NT2/D1 (cell line): ENCODE measurements at regions not wholly inside any gene's neighbourhood (a gene's known extent, or its start where the extent isn't known, plus 50 kb on each side); places are given as distances from the start of the nearest gene placed in this dataset.

ENCODE experiments used
- DNase-seq: peaks from one replicate; pipeline ENCODE4 v3.0.0-alpha.2; 2011; ENCODE audit warnings: low read depth, low spot score
- H3K27me3 ChIP-seq: 2 replicates; pipeline ENCODE4 v1.6.0; 2011; ENCODE audit warnings: mild to moderate bottlenecking; ENCODE audit not compliant: insufficient read length, insufficient read depth
- H3K36me3 ChIP-seq: 2 replicates; pipeline ENCODE4 v1.6.1; 2011; ENCODE audit warnings: mild to moderate bottlenecking, low read length, mixed read lengths; ENCODE audit not compliant: insufficient read depth, insufficient read length
- H3K4me1 ChIP-seq: 2 replicates; pipeline ENCODE4 v1.5.1; 2011; ENCODE audit not compliant: insufficient read depth, insufficient read length
- H3K4me3 ChIP-seq: 2 replicates; pipeline ENCODE4 v1.5.1; 2011; ENCODE audit warnings: low read depth; ENCODE audit not compliant: insufficient read length
- H3K9ac ChIP-seq: 2 replicates; pipeline ENCODE4 v1.6.0; 2011; ENCODE audit warnings: low read depth; ENCODE audit not compliant: insufficient read length
- H3K9me3 ChIP-seq: 2 replicates; pipeline ENCODE4 v1.5.1; 2011; ENCODE audit warnings: mild to moderate bottlenecking, low read length; ENCODE audit not compliant: insufficient read depth
- SUZ12 ChIP-seq: IDR thresholded peaks from 2 replicates; pipeline ENCODE4 v1.6.1; 2011; ENCODE audit not compliant: insufficient read length, insufficient read depth; ENCODE audit errors: extremely low read depth
- YY1 ChIP-seq: IDR thresholded peaks from 2 replicates; pipeline ENCODE4 v1.6.1; 2011; ENCODE audit not compliant: insufficient read length, insufficient read depth
- ZNF274 ChIP-seq: IDR thresholded peaks from 2 replicates; pipeline ENCODE4 v1.6.1; 2011; ENCODE audit warnings: mild to moderate bottlenecking, low read depth, low read length

GRCh38 chr7:22657479-22657878 lies 69.5 kb upstream of the IL6 start:
- no peaks in the 10 kb centered on the region for H3K36me3 ChIP-seq
- DNase-seq: no peak
- H3K4me3 ChIP-seq: no peak overlapping the region
- no peak for TF ChIP-seq SUZ12
- no peak for TF ChIP-seq ZNF274
- TF ChIP-seq YY1: no peak
- H3K9ac ChIP-seq: no peak overlapping the region
- no peaks in the 10 kb centered on the region for H3K4me1 ChIP-seq
- no peaks in the 10 kb centered on the region for H3K9me3 ChIP-seq
- no peaks in the 10 kb centered on the region for H3K27me3 ChIP-seq

DNA sequence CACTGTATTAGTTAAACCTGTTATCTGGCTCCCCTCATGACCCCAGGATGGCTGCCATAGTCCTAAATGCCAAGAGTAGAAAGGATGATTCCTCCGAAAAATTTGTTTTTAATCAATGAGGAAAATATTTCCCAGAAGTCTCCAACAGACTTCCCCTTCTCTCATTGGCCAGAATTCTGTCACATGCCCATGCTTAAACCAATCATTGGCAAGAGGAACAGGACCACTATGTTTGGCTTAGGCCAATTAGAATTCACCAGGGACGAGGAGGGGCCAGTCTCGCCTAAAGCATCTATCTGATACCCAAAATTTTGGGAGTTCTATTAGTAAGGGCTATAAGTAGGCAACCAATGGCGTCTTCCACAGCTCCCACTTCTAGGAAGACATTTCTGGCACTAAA lies 71.2 kb upstream of the IL6 start:
- H3K9ac ChIP-seq: no peak overlapping the region
- DNase-seq: no peak
- no peaks in the 10 kb centered on the region for H3K36me3 ChIP-seq
- no peak overlapping the region for H3K4me3 ChIP-seq
- H3K27me3 ChIP-seq: no peaks in the 10 kb centered on the region
- no peaks in the 10 kb centered on the region for H3K4me1 ChIP-seq
- peaks cover 4% of the 10 kb centered on the region; the same call in 1 of the 2 replicates for H3K9me3 ChIP-seq
- no peak for TF ChIP-seq SUZ12
- no peak for TF ChIP-seq ZNF274
- TF ChIP-seq YY1: no peak

DNA sequence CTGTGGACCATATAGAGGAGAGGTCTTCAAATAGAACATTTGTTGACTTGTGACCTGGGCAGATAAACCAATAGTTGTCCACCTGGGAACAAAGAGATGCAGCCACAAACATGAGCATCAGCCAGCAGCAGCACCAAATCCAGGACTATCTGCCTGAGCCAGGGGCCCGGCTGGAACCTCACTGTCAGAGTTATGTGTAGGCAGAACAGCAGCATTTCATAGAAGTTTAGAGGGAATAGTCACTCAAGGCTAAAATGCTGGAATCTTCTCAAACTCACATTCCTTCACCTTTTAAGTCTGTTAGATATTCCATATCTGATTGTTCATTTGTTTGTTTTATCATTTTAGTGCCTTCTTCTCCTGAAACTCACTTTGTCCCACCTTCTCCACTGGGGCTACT lies 72.2 kb upstream of the IL6 start:
- no peak for DNase-seq
- TF ChIP-seq SUZ12: no peak
- no peak for TF ChIP-seq ZNF274
- no peak for TF ChIP-seq YY1
- Histone ChIP-seq H3K4me1 (no peaks in the 10 kb centered on the region), H3K36me3 (no peaks in the 10 kb centered on the region), H3K27me3 (no peaks in the 10 kb centered on the region), H3K9me3 (peaks cover 4% of the 10 kb centered on the region; the same call in 1 of the 2 replicates), H3K4me3 (no peak overlapping the region), H3K9ac (no peak overlapping the region)

- Histone ChIP-seq H3K4me3 (no peak overlapping the region), H3K36me3 (no peaks in the 10 kb centered on the region), H3K9ac (no peak overlapping the region), H3K4me1 (no peaks in the 10 kb centered on the region), H3K27me3 (no peaks in the 10 kb centered on the region), H3K9me3 (peaks cover 7% of the 10 kb centered on the region; the same call in 1 of the 2 replicates)
- TF ChIP-seq SUZ12 (no peak), YY1 (no peak), ZNF274 (no peak)
- no peak for DNase-seq
Measured at GRCh38 chr7:22653951-22654350, 73.0 kb upstream of the IL6 start.

DNA sequence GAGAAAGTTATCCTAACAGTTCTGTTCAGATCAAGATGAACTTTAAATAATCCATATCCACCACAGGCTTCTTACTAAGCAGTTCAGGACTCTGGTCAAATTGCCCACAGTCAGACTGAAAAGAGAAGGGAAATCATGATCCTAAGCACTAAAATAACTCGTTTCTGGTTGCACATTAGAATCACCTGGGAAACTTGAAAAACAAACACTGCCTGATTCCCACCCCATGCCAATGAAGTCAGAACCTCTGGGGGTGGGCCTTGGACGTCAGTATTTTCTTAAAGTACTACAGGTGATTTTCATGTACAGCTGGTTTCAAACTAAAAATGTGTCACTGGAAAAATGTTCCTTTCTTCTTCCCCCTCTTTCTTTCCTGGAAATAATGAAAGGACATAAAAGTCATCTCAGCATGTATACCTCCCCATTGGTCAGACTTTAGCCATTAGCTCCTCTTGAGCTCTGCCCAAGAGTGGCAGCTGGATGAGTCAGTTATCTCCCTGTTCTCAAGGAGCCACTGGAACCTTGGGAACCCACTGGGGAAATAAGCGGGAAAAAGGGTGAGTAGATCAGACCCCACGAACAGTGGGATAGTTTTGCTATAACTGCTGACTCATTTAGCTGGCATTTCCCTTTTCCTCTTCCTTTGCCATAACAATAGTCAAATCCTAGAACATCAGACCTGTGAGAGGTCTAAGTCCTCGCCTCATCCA lies 75.3 kb upstream of the IL6 start:
- no peak for DNase-seq
- H3K36me3 ChIP-seq: no peaks in the 10 kb centered on the region
- no peaks in the 10 kb centered on the region for H3K4me1 ChIP-seq

GRCh38 chr7:22651036-22651435 lies 76.0 kb upstream of the IL6 start:
- DNase-seq: no peak
- H3K9ac ChIP-seq: no peak overlapping the region
- H3K36me3 ChIP-seq: no peaks in the 10 kb centered on the region
- H3K4me1 ChIP-seq: no peaks in the 10 kb centered on the region
- H3K4me3 ChIP-seq: no peak overlapping the region
- H3K27me3 ChIP-seq: no peaks in the 10 kb centered on the region
- H3K9me3 ChIP-seq: peaks cover 33% of the 10 kb centered on the region
- TF ChIP-seq YY1: no peak
- TF ChIP-seq SUZ12: no peak
- TF ChIP-seq ZNF274: no peak

More for the DNA sequence above, 75.3 kb upstream of the IL6 start:
- Histone ChIP-seq H3K4me3 (no peak overlapping the region), H3K9me3 (peaks cover 26% of the 10 kb centered on the region), H3K9ac (no peak overlapping the region), H3K27me3 (no peaks in the 10 kb centered on the region)
- TF ChIP-seq YY1: no peak
- TF ChIP-seq SUZ12: no peak
- no peak for TF ChIP-seq ZNF274

DNA sequence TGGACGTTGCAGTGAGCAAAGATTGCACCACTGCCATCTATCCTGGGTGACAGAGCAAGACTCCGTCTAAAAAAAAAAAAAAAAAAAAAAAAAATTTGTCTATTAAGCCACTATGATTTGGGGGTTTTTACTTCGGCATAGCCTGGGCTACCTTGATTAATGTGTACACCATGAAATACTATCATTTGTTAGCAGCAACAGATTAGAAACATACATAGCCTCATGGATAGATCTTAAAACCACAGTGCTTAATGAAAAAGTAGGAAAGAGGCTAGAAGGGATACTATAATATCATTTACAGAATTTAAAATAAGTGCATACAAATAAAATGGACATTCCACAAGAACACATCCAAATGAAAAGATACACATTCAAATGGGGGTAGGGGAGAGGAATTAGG lies 77.3 kb upstream of the IL6 start:
- peaks cover 46% of the 10 kb centered on the region for H3K9me3 ChIP-seq
- no peak overlapping the region for H3K4me3 ChIP-seq
- H3K9ac ChIP-seq: no peak overlapping the region
- TF ChIP-seq SUZ12: no peak
- TF ChIP-seq YY1: no peak
- no peak for TF ChIP-seq ZNF274
- DNase-seq: no peak
- H3K4me1 ChIP-seq: no peaks in the 10 kb centered on the region
- no peaks in the 10 kb centered on the region for H3K36me3 ChIP-seq
- no peaks in the 10 kb centered on the region for H3K27me3 ChIP-seq
